Mesothelial cell of epicardium (in vitro differentiated cells): ENCODE measurements at regions not wholly inside any gene's neighbourhood (a gene's known extent, or its start where the extent isn't known, plus 50 kb on each side); places are given as distances from the start of the nearest gene placed in this dataset.
"Not testable (repeated sequence)": the region's sequence is repeated elsewhere in the genome, so short reads cannot be mapped to it uniquely, and the experiment has no call there.

Experiments used
- DNase-seq, 2 experiments: peaks; one replicate each; pipeline ENCODE4 v3.0.0; 2021; ENCODE audit warnings: low spot score in 2 of 2; ENCODE audit not compliant: unreplicated experiment in 2 of 2
- H3K27ac Mint-ChIP-seq: 2 replicates; pipeline ENCODE4 v1.8.0; 2021; ENCODE audit warnings: mixed read lengths
- H3K27me3 Mint-ChIP-seq: 2 replicates; pipeline ENCODE4 v1.8.0; 2021; ENCODE audit warnings: low read depth, mixed read lengths
- H3K36me3 Mint-ChIP-seq: 2 replicates; pipeline ENCODE4 v1.8.0; 2021; ENCODE audit warnings: mixed read lengths
- H3K4me1 Mint-ChIP-seq: 2 replicates; pipeline ENCODE4 v1.8.0; 2021; ENCODE audit warnings: mixed read lengths
- H3K4me3 Mint-ChIP-seq: 2 replicates; pipeline ENCODE4 v1.8.0; 2021; ENCODE audit warnings: mild to moderate bottlenecking, moderate library complexity, mixed read lengths
- H3K9me3 Mint-ChIP-seq: 2 replicates; pipeline ENCODE4 v1.8.0; 2021; ENCODE audit warnings: mixed read lengths
- TF ChIP-seq, protein P1 (sequence below): fragments of 200-600 bp; sonication (generic); IDR thresholded peaks from one replicate; pipeline ENCODE4 v1.5.0; 2021; ENCODE audit warnings: antibody characterized with exemption; ENCODE audit not compliant: unreplicated experiment

DNA sequence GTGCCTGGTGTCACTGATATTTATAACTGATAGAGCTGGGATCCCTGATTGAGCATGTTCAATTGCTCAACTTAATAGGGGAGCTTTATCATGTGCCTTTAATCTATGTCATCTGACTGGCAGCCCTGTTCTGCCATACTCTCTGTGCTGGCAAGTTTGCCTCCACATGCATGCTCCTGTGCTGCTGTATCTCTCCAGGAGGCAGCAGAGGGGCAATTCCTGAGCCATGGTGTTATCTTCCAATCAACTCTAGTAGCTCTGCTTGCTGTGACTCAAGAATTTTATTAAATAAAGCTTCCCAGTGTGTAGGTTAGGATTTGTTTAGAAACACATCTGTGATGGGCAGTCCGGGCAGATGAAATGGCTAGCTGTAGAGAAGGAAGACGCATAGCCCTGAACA lies 642.0 kb downstream of the KIF4B start:
- TF ChIP-seq, protein P1, sequence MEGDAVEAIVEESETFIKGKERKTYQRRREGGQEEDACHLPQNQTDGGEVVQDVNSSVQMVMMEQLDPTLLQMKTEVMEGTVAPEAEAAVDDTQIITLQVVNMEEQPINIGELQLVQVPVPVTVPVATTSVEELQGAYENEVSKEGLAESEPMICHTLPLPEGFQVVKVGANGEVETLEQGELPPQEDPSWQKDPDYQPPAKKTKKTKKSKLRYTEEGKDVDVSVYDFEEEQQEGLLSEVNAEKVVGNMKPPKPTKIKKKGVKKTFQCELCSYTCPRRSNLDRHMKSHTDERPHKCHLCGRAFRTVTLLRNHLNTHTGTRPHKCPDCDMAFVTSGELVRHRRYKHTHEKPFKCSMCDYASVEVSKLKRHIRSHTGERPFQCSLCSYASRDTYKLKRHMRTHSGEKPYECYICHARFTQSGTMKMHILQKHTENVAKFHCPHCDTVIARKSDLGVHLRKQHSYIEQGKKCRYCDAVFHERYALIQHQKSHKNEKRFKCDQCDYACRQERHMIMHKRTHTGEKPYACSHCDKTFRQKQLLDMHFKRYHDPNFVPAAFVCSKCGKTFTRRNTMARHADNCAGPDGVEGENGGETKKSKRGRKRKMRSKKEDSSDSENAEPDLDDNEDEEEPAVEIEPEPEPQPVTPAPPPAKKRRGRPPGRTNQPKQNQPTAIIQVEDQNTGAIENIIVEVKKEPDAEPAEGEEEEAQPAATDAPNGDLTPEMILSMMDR = no peak
- Mint-ChIP-seq H3K4me1 (no peaks in the 10 kb centered on the region), H3K36me3 (no peaks in the 10 kb centered on the region), H3K27me3 (peaks cover 8% of the 10 kb centered on the region), H3K9me3 (no peaks in the 10 kb centered on the region), H3K4me3 (no peak overlapping the region), H3K27ac (no peak overlapping the region)
- no peak for DNase-seq

DNA sequence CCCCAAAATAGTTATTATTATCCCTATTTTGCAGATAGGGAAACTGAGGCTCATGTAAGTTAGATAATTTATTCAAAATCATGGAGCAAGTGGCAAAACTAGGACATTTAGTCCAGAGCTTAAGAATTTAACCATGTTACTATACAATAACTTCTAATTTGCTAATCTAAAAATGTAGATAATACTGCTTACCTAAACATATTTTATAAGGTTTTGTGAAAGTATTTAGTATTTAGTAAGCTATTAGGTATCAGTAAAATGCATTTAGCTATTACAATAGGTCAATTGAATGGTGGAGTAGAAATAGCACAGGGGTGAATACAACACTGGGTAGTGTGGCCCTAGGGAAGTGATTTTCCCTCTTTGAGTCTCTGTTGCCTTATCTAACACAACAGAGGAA lies 648.3 kb downstream of the KIF4B start:
- Mint-ChIP-seq H3K27me3 (peaks cover 26% of the 10 kb centered on the region), H3K36me3 (no peaks in the 10 kb centered on the region), H3K4me3 (no peak overlapping the region), H3K9me3 (no peaks in the 10 kb centered on the region), H3K4me1 (no peaks in the 10 kb centered on the region), H3K27ac (no peak overlapping the region)
- DNase-seq = no peak
- TF ChIP-seq, protein P1 = no peak

DNA sequence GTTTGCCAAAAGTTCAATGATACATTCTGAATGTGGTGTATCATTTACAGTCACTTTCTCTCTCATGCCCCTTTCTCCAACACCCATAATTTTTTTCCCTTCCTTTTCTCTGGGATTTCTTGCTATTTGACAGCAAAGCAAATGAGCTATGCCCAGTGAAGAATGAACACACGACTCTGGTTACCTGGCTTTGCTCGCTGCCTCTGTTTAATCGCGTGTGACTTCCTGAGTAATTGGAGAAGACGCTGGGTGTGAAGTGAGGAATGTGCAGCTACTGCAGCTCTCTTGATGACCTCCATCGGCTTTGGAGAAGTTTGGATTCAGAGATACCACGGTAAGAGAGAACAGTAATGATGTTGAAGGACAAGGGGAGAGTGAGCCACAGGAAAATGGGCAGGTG lies 651.8 kb downstream of the KIF4B start:
- Mint-ChIP-seq H3K4me3 (no peak overlapping the region), H3K4me1 (no peaks in the 10 kb centered on the region), H3K9me3 (no peaks in the 10 kb centered on the region), H3K36me3 (no peaks in the 10 kb centered on the region), H3K27me3 (peaks cover 31% of the 10 kb centered on the region), H3K27ac (no peak overlapping the region)
- TF ChIP-seq, protein P1 = no peak
- no peak for DNase-seq

DNA sequence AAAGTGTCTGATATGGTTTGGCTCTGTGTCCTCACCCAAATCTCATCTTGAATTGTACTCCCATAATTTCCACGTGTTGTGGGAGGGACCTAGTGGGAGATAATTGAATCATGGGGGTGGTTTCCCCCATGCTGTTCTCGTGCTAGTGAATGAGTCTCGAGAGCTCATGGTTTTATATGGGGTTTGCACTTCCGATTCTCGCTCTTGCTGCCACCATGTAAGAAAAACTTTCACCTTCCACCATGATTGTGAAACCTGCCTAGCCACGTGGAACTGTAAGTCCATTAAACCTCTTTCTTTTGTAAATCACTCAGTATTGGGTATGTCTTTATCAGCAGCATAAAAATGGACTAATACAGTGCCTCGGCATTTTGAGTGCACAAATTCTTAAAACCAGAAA lies 655.0 kb upstream of the SGCD start:
- not testable (repeated sequence) for H3K27me3 Mint-ChIP-seq, H3K36me3 Mint-ChIP-seq, H3K4me1 Mint-ChIP-seq, H3K4me3 Mint-ChIP-seq, DNase-seq, H3K27ac Mint-ChIP-seq
- H3K9me3 Mint-ChIP-seq = peaks cover 13% of the 10 kb centered on the region

DNA sequence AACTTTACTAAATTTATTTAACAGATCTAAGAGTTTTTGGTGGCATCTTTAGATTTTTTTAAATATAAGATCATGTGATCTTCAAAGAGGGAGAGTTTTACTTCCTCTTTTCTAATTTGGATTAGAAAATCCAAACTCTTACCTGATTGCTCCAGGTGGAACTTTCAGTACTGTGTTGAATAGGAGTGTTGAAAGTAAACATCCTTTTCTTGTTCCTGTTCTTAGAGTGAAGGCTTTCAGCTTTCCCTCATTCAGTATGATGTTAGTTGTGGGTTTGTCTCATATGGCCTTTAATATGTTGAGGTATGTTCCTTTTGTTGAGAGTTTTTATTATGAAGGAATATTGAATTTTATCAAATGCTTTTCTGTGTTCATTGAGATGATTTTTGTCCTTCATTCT lies 650.0 kb upstream of the SGCD start:
- no peaks in the 10 kb centered on the region for H3K36me3 Mint-ChIP-seq
- H3K4me1 Mint-ChIP-seq = no peaks in the 10 kb centered on the region
- H3K27ac Mint-ChIP-seq = no peak overlapping the region
- peaks cover 12% of the 10 kb centered on the region for H3K27me3 Mint-ChIP-seq
- TF ChIP-seq, protein P1 = no peak
- H3K4me3 Mint-ChIP-seq = no peak overlapping the region
- peaks cover 27% of the 10 kb centered on the region for H3K9me3 Mint-ChIP-seq
- DNase-seq = no peak

DNA sequence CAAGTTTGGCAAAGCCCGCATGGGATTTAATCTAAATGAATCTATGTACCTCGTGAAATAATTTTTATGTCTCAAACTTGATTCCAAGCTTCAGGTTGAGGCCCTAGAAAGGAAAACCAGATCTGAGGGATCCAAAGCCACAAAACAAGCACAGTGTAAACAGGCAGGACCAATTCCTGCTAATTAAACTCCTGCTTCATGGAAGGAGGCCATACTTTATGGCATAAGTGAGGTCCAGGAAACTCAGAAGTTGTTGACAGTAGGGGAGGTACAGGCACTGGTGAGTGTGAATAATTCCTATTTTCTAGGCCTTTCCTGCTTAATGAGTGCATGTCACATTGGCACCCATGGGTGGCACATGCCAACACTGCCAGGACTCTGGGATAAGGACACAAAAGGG lies 648.6 kb upstream of the SGCD start:
- Mint-ChIP-seq H3K9me3 (peaks cover 27% of the 10 kb centered on the region), H3K27ac (no peak overlapping the region), H3K4me3 (no peak overlapping the region), H3K27me3 (peaks cover 20% of the 10 kb centered on the region), H3K4me1 (no peaks in the 10 kb centered on the region), H3K36me3 (no peaks in the 10 kb centered on the region)
- DNase-seq = no peak
- TF ChIP-seq, protein P1 = no peak
